Vagina (tissue), 2 donors: ENCODE measurements at regions not wholly inside any gene's neighbourhood (a gene's known extent, or its start where the extent isn't known, plus 50 kb on each side); places are given as distances from the start of the nearest gene placed in this dataset.

Experiments
- CTCF ChIP-seq, 3 experiments: fragments of 450-650 bp in 2 of 3; fragments of 200-600 bp in 1 of 3; sonication (generic) in 1 of 3; IDR thresholded peaks; one replicate each; pipeline ENCODE4 v1.5.1; 2017 to 2019; ENCODE audit warnings: antibody characterized with exemption in 3 of 3, mild to moderate bottlenecking in 2 of 3, moderate library complexity in 2 of 3
- POLR2A ChIP-seq, 2 donors: fragments of 450-650 bp; IDR thresholded peaks; one replicate each; pipeline ENCODE4 v1.6.1; 2017; ENCODE audit warnings: antibody characterized with exemption in 2 of 2, mild to moderate bottlenecking in 2 of 2, moderate library complexity in 2 of 2

DNA sequence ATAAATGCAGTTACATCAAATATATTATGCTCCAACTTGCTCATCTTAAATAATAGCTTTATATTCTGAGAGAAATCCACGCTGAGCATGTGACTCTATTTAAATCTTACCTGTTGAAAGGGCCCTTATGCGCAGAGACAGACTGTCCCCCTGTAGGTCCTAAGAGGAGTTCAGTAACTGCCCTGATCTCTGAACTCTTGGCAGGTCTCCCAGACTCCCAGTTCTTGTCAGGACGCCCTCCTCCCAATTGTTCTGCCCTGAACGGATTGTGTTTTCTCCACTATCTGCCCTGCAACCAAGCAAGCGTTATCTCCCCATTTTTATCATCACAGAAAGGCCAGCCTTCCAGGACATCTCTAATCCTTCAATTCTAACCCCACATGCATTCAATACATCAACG lies 954.6 kb downstream of the TSN start:
- TF ChIP-seq CTCF (IDR thresholded peaks at IDR 0.05), result no peak
- TF ChIP-seq POLR2A (IDR thresholded peaks at IDR 0.05), result no peak
